ENCODE measurements at regions not wholly inside any gene's neighbourhood (a gene's known extent, or its start where the extent isn't known, plus 50 kb on each side); places are given as distances from the start of the nearest gene placed in this dataset.
"Not testable (repeated sequence)": the region's sequence is repeated elsewhere in the genome, so short reads cannot be mapped to it uniquely, and the experiment has no call there.

- not testable (repeated sequence) for TF ChIP-seq POLR2A (IDR thresholded peaks at IDR 0.05; ENCODE audit: low read length); GATA1 (IDR thresholded peaks at IDR 0.05; ENCODE audit: low read depth, low read length)
These were observed 135.6 kb downstream of the NPIPB11 start for GRCh38 chr16:29270923-29271322.
